H9 (cell line): ENCODE measurements at regions not wholly inside any gene's neighbourhood (a gene's known extent, or its start where the extent isn't known, plus 50 kb on each side); places are given as distances from the start of the nearest gene placed in this dataset.
"Not testable (repeated sequence)": the region's sequence is repeated elsewhere in the genome, so short reads cannot be mapped to it uniquely, and the experiment has no call there.

Experiments
- DNase-seq: peaks from one replicate; pipeline ENCODE4 v3.0.0-alpha.2; 2017
- H2AFZ ChIP-seq: one replicate; pipeline ENCODE4 v1.6.1; 2013; ENCODE audit warnings: mild to moderate bottlenecking, low read length, control low read depth, moderate library complexity
- H2AK5ac ChIP-seq: 2 replicates; pipeline ENCODE4 v1.6.1; 2013; ENCODE audit warnings: low read length, control low read depth, mixed read lengths; ENCODE audit not compliant: insufficient read length
- H2BK120ac ChIP-seq: one replicate; pipeline ENCODE4 v1.6.1; 2013; ENCODE audit warnings: low read depth, mild to moderate bottlenecking, low read length, control low read depth, inconsistent platforms; ENCODE audit not compliant: poor library complexity, severe bottlenecking
- H2BK12ac ChIP-seq: 2 replicates; pipeline ENCODE4 v1.6.1; 2013; ENCODE audit warnings: low read length, control low read depth, mixed read lengths, low read depth; ENCODE audit not compliant: insufficient read length
- H2BK15ac ChIP-seq: 2 replicates; pipeline ENCODE4 v1.6.1; 2013; ENCODE audit warnings: low read depth, low read length, control low read depth
- H2BK20ac ChIP-seq: one replicate; pipeline ENCODE4 v1.6.1; 2013; ENCODE audit warnings: low read depth, mild to moderate bottlenecking, low read length, control low read depth, inconsistent platforms; ENCODE audit not compliant: poor library complexity, severe bottlenecking
- H2BK5ac ChIP-seq: 2 replicates; pipeline ENCODE4 v1.6.1; 2013; ENCODE audit warnings: low read length, control low read depth, mixed read lengths; ENCODE audit not compliant: insufficient read length
- H3K14ac ChIP-seq: 2 replicates; pipeline ENCODE4 v1.6.1; 2013; ENCODE audit warnings: low read length, control low read depth; ENCODE audit not compliant: insufficient read depth
- H3K18ac ChIP-seq: 2 replicates; pipeline ENCODE4 v1.6.1; 2013; ENCODE audit warnings: low read depth, mild to moderate bottlenecking, mixed read lengths, low read length, control low read depth; ENCODE audit not compliant: insufficient read length
- H3K23ac ChIP-seq: 2 replicates; pipeline ENCODE4 v1.6.1; 2013; ENCODE audit warnings: low read length, control low read depth, mixed read lengths, low read depth; ENCODE audit not compliant: insufficient read length
- H3K23me2 ChIP-seq: 2 replicates; pipeline ENCODE4 v1.6.1; 2013; ENCODE audit warnings: low read depth, mild to moderate bottlenecking, mixed read lengths, low read length, control low read depth; ENCODE audit not compliant: insufficient read length, poor library complexity, severe bottlenecking
- H3K27ac ChIP-seq: 2 replicates; pipeline ENCODE4 v1.5.1; 2013; ENCODE audit warnings: low read length, control low read depth, mixed read lengths, low read depth; ENCODE audit not compliant: insufficient read length
- H3K27me3 ChIP-seq: 2 replicates; pipeline ENCODE4 v1.6.1; 2013; ENCODE audit warnings: low read length, control low read depth, inconsistent platforms; ENCODE audit not compliant: insufficient read depth
- H3K4ac ChIP-seq: 2 replicates; pipeline ENCODE4 v1.6.1; 2013; ENCODE audit warnings: low read depth, mild to moderate bottlenecking, control low read depth, inconsistent platforms, low read length, moderate library complexity
- H3K4me1 ChIP-seq: 2 replicates; pipeline ENCODE4 v1.6.1; 2013; ENCODE audit warnings: low read length, control low read depth, inconsistent platforms; ENCODE audit not compliant: insufficient read depth
- H3K4me2 ChIP-seq: 2 replicates; pipeline ENCODE4 v1.6.1; 2013; ENCODE audit warnings: low read length, control low read depth, mixed read lengths; ENCODE audit not compliant: insufficient read length, insufficient read depth
- H3K56ac ChIP-seq: 2 replicates; pipeline ENCODE4 v1.6.1; 2013; ENCODE audit warnings: low read depth, mild to moderate bottlenecking, mixed read lengths, low read length, control low read depth; ENCODE audit not compliant: insufficient read length
- H3K79me1 ChIP-seq: 2 replicates; pipeline ENCODE4 v1.6.1; 2013; ENCODE audit warnings: low read depth, mild to moderate bottlenecking, moderate library complexity, low read length, control low read depth, inconsistent platforms; ENCODE audit not compliant: insufficient read depth, poor library complexity, severe bottlenecking
- H3K79me2 ChIP-seq: 2 replicates; pipeline ENCODE4 v1.6.1; 2013; ENCODE audit warnings: low read length, control low read depth, inconsistent platforms; ENCODE audit not compliant: insufficient read depth
- H3K9ac ChIP-seq: 2 replicates; pipeline ENCODE4 v1.6.1; 2013; ENCODE audit warnings: low read length, control low read depth, mixed read lengths; ENCODE audit not compliant: insufficient read length; ENCODE audit errors: extremely low read depth
- H3K9me3 ChIP-seq: one replicate; pipeline ENCODE4 v1.6.1; 2013; ENCODE audit warnings: low read depth, low read length, inconsistent platforms; ENCODE audit not compliant: control insufficient read depth
- H3T11ph ChIP-seq: one replicate; pipeline ENCODE4 v1.6.1; 2013; ENCODE audit warnings: mild to moderate bottlenecking, low read length, control low read depth, inconsistent platforms
- H4K20me1 ChIP-seq: one replicate; pipeline ENCODE4 v1.6.1; 2013; ENCODE audit not compliant: control insufficient read depth, insufficient read length, insufficient read depth
- H4K5ac ChIP-seq: 2 replicates; pipeline ENCODE4 v1.6.1; 2013; ENCODE audit warnings: low read depth, mild to moderate bottlenecking, mixed read lengths, low read length, control low read depth; ENCODE audit not compliant: insufficient read length
- H4K8ac ChIP-seq: replicated peaks from 2 replicates; pipeline ENCODE4 v1.6.1; 2013; ENCODE audit warnings: low read length, control low read depth, mixed read lengths, low read depth; ENCODE audit not compliant: insufficient read length
- H4K91ac ChIP-seq: 2 replicates; pipeline ENCODE4 v1.6.1; 2013; ENCODE audit warnings: low read depth, mild to moderate bottlenecking, moderate library complexity, mixed read lengths, low read length, control low read depth; ENCODE audit not compliant: insufficient read length
- H3K27ac Mint-ChIP-seq, 3 experiments: 2 replicates in 2 of 3; 3 replicates in 1 of 3; pipeline ENCODE4 v1.8.0; 2020 to 2021; ENCODE audit warnings: mixed read lengths in 3 of 3, mild to moderate bottlenecking in 1 of 3, moderate library complexity in 1 of 3
- H3K27me3 Mint-ChIP-seq: 2 replicates; pipeline ENCODE4 v1.8.0; 2021; ENCODE audit warnings: low read depth, mild to moderate bottlenecking, moderate library complexity, mixed read lengths
- H3K36me3 Mint-ChIP-seq, 3 experiments: 2 replicates in 2 of 3; 3 replicates in 1 of 3; pipeline ENCODE4 v1.8.0; 2020 to 2021; ENCODE audit warnings: low read depth in 3 of 3, mixed read lengths in 3 of 3; ENCODE audit not compliant: insufficient read depth in 1 of 3
- H3K4me1 Mint-ChIP-seq, 2 experiments: 2 replicates each; pipeline ENCODE4 v1.8.0; 2020; ENCODE audit warnings: mixed read lengths in 2 of 2
- H3K4me3 Mint-ChIP-seq, 2 experiments: 2 replicates in 1 of 2; 3 replicates in 1 of 2; pipeline ENCODE4 v1.8.0; 2020 to 2021; ENCODE audit warnings: mild to moderate bottlenecking in 2 of 2, mixed read lengths in 2 of 2, moderate library complexity in 1 of 2
- H3K9me3 Mint-ChIP-seq, 2 experiments: 2 replicates in 1 of 2; 3 replicates in 1 of 2; pipeline ENCODE4 v1.8.0; 2020; ENCODE audit warnings: mild to moderate bottlenecking in 2 of 2, mixed read lengths in 2 of 2, moderate library complexity in 1 of 2
- WGBS: extraction: QIAGEN DNeasy Blood & Tissue Kit; methylation state at CpG from one replicate; pipeline ENCODE4 v1.1.7; 2013; ENCODE audit warnings: missing lambda C conversion rate, low lambda C conversion rate, mixed read lengths; ENCODE audit not compliant: insufficient read length; ENCODE audit errors: extremely low coverage; 5-methylcytosine and 5-hydroxymethylcytosine counted together

GRCh38 chr2:90355546-90355945 is 1664.1 kb downstream of the RPIA start:
- not testable (repeated sequence) for DNase-seq

GRCh38 chr2:90359344-90359743 is 1667.9 kb downstream of the RPIA start:
- H3K4me3 Mint-ChIP-seq, H3K56ac ChIP-seq, H3T11ph ChIP-seq, H3K23me2 ChIP-seq, H2BK12ac ChIP-seq, H3K4ac ChIP-seq, H4K5ac ChIP-seq, H3K4me1 ChIP-seq, H2BK20ac ChIP-seq, H2AK5ac ChIP-seq, H3K79me1 ChIP-seq, H2BK120ac ChIP-seq, H3K9ac ChIP-seq, H3K79me2 ChIP-seq, H3K18ac ChIP-seq, H2AFZ ChIP-seq, H3K36me3 Mint-ChIP-seq, H3K14ac ChIP-seq, H3K27ac Mint-ChIP-seq, H3K23ac ChIP-seq, DNase-seq, H2BK5ac ChIP-seq, H3K27ac ChIP-seq, H4K91ac ChIP-seq, H3K27me3 Mint-ChIP-seq, H3K4me1 Mint-ChIP-seq, H3K4me2 ChIP-seq, H4K20me1 ChIP-seq, H2BK15ac ChIP-seq, H4K8ac ChIP-seq, H3K9me3 ChIP-seq, H3K27me3 ChIP-seq: not testable (repeated sequence)
- peaks cover 9 to 17% of the 10 kb centered on the region in 2 experiments for H3K9me3 Mint-ChIP-seq
- WGBS = no CpG with 5 or more reads among the region's 15 CpGs

More at GRCh38 chr2:90355546-90355945, 1664.1 kb downstream of the RPIA start:
- not testable (repeated sequence) for H4K5ac ChIP-seq, H3K79me1 ChIP-seq, H4K91ac ChIP-seq, H3K9ac ChIP-seq, H3K27ac ChIP-seq, H2BK20ac ChIP-seq, H3K27ac Mint-ChIP-seq, H3K14ac ChIP-seq, H3K4me1 ChIP-seq, H3K4ac ChIP-seq, H3K9me3 ChIP-seq, H3K4me3 Mint-ChIP-seq, H2BK15ac ChIP-seq, H3K4me2 ChIP-seq, H3T11ph ChIP-seq, H3K23me2 ChIP-seq, H3K27me3 ChIP-seq, H2BK12ac ChIP-seq, H2BK120ac ChIP-seq, H3K36me3 Mint-ChIP-seq, H2AK5ac ChIP-seq, H3K18ac ChIP-seq, H3K23ac ChIP-seq, H3K4me1 Mint-ChIP-seq, H3K56ac ChIP-seq, H2BK5ac ChIP-seq, H2AFZ ChIP-seq, H3K79me2 ChIP-seq, H4K20me1 ChIP-seq, H3K27me3 Mint-ChIP-seq, H4K8ac ChIP-seq
- H3K9me3 Mint-ChIP-seq = peaks cover 18 to 27% of the 10 kb centered on the region in 2 experiments
- no CpG with 5 or more reads among the region's 9 CpGs for WGBS
